Stimulated activated CD4-positive, alpha-beta T cell treated with anti-CD3 and anti-CD28 coated beads, Interleukin-4, amount 100 ng/mL, for 24 hours (primary cell): ENCODE measurements at regions not wholly inside any gene's neighbourhood (a gene's known extent, or its start where the extent isn't known, plus 50 kb on each side); places are given as distances from the start of the nearest gene placed in this dataset.
"Not testable (repeated sequence)": the region's sequence is repeated elsewhere in the genome, so short reads cannot be mapped to it uniquely, and the experiment has no call there.

Source experiments
- DNase-seq: peaks from one replicate; pipeline ENCODE4 v3.0.0-alpha.2; 2020

DNA sequence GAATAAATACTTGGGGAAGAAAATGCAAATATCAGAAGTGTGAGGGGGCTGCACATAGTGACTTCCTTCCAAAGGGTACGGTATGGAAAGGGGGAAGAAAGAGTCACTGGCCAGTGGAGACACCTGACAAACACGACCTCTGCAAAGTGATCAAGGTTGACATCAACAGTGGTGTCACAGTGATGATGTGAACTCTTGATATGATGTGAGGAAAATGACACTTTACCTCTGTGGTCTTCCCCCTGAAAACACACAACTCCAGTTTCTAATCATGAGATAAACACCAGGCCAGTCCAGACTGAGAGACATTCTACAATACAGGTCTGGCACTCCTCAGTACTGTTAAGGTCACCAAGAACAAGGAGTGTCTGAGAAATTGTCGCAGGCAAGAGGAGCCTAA, 169.7 kb downstream of the BUB3 start:
- no peak for DNase-seq

GRCh38 chr10:123325663-123326190, 171.5 kb downstream of the BUB3 start:
- no peak for DNase-seq

DNA sequence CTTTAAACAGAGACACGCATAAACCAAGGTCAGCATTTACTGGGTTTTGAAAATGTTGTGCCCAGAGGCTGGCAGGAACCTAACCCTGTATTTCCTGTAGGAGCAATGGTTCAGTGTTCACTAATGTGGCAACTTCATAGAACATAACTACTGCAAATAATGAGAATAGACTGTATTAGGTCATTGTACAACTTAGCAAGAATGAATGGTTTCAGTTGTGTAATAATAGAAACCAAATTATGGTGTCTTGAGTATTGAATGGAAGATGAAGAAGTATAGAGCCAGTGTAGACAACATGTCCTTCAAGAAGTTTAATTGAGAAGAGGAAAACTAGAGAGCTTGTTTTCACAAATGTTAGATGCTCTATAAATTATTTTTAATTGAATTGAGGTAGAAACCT, 172.5 kb downstream of the BUB3 start:
- no peak for DNase-seq

DNA sequence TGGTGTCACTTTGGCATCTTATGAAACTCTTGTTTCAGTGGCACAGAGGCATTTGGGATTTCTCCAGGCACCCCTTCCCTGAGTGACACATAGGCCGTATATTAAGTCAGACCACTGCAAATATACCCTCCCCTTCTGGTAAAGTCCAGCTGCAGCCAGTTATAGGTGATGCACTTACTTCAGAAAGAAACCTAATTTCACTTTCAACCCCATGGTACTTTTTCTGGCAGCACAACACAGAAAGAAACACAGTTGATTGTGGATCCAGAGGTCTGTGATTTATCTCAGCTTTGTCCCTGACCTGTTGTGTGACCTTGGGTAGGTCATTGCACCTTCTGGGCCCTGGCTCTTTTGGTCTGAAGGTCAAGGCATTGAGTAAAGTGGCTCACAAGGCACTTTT, 173.2 kb downstream of the BUB3 start:
- no peak for DNase-seq

DNA sequence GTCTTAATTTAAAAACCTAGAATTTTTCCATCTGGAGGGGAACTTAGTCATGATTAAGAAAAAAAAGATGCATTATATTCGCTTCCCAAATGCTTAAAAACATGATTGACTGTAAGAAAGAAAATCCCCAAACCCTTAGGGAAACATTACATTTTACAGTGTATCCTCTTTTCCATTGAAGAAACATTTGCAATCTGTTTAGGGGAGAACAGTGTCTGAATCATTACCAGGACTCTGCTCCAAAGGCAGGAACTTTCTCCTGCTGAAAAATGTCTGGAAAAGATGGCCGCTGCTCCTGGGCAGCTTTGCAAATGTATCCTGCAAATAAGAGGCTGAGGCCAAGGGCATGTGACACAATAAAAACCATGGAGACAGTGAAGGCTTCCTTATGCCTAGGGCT, 173.7 kb downstream of the BUB3 start:
- no peak for DNase-seq

DNA sequence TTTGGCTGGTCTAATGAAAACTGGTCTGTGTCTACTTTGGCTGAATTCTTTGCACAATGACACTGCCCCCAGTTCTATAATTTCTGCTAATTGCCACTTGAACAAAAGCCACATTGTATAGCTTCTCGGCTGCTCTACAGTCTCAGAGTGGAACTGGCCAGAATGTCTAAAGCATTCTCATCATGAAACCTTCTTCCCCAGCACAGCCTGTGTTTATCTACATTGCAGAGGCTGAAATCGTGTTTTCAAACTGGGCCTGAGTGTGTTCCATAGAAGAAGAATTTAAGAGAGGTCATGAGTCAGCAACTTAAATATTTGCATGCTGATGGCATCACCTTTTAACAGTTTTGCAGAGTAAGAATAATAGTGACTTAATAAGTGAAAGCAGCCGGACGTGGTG, 177.2 kb downstream of the BUB3 start:
- DNase-seq, result no peak

GRCh38 chr10:123346581-123346980, 192.4 kb downstream of the BUB3 start:
- no peak for DNase-seq

GRCh38 chr10:123348691-123349572, 194.7 kb downstream of the BUB3 start:
- no peak for DNase-seq

DNA sequence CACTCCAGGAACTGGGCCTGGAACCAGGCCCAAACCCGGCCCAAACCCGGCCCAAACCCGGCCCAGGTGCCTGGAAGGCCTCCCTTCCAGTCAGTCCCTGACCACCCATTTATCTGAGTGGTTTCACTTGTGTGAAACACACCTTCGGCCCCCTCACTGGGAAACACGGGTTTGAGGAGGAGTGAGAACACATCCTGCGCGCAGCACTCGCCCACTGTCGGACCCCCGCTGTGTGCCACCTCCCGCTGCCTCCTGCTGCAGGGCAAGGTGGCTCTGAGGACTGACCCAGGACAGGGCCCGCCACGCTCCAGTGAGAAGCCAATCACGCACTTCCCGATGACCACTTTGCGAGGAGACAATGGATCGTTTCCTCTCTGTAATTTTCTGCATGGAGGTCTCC, 197.5 kb downstream of the BUB3 start:
- DNase-seq, result no peak

DNA sequence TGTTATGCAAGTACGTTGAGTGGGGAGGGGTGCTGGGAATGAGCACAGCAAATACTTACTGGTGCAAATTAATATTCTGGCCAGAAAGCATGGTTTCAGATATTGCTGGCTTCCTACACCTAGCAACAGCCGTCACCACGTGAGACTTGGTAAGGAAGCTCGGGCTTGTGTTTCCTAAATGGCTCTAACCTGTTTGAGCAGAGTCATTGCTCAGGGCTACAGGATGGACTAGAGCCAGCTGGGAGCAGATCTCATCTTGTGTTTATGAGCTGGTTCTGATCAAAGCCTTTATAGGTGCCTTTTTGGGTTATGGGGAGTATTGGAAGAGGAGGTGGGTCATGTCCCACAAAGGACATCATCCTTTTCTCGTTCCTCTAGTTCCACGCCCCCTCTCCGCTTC, 200.3 kb downstream of the BUB3 start:
- no peak for DNase-seq

- DNase-seq, result no peak
Measured at GRCh38 chr10:123355748-123356481, 201.7 kb downstream of the BUB3 start.

DNA sequence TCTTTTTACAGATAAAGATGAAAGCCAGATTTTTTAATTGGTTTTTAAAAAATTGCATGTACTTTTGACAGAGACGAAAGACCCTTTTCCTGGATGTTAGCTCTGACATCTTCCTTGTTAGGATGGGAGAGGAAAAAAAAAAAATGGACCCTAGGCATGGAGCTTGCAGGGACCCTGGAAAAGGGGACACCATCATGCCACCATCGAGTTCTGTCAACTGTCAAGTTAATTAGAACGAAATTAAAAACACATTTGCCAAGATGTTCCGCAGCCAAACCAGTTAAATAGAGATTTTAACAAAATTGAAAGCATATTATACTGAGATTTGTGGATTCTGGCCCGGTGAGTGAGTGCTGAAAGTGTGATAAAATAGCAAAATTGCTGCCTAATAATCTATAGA, 202.6 kb downstream of the BUB3 start:
- DNase-seq, result no peak

DNA sequence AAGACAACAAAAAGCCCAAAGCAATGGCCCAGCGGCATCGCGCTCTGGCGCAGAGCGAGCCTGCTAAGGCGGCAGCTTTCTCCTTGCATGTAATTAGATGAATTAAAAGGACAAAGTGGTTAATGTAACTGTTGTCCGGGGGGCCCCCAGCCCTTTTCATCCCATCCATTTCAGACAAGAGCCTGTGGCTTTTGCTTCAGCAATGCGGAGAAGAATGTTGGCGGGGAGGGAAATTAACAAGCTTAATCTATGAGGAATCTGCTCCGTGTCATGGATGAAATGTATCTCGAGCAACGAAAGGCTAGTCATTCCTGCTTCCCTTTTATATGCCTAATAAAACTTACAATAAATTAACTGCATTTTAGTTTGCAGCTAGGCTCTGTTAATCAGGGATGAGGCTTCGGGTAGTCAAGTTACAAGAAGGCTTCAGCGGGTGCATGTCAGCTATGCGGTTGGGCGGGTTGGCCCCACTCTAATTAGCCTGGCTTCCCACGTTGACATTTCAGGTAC, 203.3 kb downstream of the BUB3 start:
- DNase-seq, result no peak

- no peak for DNase-seq
Measured at GRCh38 chr10:123359539-123359938, 205.3 kb downstream of the BUB3 start.

DNA sequence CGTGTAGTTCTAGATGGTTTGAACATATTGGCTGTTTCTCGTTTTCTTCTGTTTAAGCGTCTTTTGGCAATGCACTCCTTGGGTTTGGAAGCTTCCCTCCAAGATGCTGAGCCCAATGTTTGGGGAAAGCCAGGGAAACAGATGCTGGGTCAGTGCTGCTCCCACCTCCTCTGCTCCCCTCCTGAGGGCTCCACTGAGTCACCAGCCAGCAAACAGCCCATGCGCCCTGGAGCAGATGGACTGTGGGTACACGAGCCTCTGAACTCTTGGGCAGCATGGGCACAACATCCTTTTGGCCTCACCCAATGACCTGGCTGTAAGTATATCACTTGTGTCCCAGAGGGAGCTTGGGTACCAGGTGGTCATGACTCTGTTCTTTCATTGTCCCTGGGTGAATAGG, 207.6 kb downstream of the BUB3 start:
- DNase-seq, result no peak

- DNase-seq, result no peak
Measured at GRCh38 chr10:123367195-123367594, 213.0 kb downstream of the BUB3 start.

- DNase-seq, result not testable (repeated sequence)
Measured at GRCh38 chr10:123371626-123372025, 217.4 kb downstream of the BUB3 start.

DNA sequence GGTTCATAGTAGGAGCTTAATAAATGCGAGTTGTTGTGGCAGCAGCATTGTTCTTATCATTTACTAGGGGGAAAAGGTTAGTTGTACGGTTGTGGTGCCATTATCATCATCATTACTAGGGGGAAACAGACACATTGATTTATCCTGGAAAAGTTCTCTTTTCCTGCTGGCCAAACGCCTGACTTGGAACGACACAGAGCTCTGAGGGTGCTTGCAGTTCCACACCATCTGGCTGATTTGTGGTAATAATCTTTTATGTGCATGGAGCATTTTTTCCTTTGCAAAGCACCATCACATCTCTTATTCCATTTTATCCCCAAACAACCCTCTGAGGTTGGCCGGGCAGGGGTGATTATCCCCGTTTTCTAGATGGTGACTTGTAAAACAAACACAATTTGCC, 219.4 kb downstream of the BUB3 start:
- no peak for DNase-seq

GRCh38 chr10:123375097-123375496, 220.9 kb downstream of the BUB3 start:
- no peak for DNase-seq

- no peak for DNase-seq
Measured at GRCh38 chr10:123375738-123376137, 221.5 kb downstream of the BUB3 start.

GRCh38 chr10:123377883-123378282, 223.7 kb downstream of the BUB3 start:
- DNase-seq, result no peak

- no peak for DNase-seq
Measured at GRCh38 chr10:123378302-123378701, 224.1 kb downstream of the BUB3 start.

DNA sequence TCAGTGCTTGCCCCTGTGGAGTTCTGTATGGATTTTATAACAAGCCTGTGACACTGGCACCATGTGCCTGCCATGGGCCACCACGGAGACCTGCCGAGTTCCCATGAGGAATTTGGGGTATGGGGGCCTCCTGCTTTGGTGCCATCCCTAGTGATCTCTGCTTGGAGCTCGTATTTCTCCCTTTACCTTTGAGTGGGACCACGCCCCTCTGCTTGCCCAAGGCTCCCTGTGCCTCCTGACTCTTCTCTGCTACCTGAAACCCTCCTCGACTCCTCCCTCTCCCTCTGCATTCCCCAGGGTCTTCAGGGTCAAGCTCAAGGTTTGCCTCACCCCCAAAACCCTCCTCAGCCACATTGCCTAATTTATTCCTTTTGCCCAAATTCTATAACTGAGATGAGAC, 225.0 kb downstream of the BUB3 start:
- DNase-seq, result no peak
